ENCODE measurements at regions not wholly inside any gene's neighbourhood (a gene's known extent, or its start where the extent isn't known, plus 50 kb on each side); places are given as distances from the start of the nearest gene placed in this dataset.

DNA sequence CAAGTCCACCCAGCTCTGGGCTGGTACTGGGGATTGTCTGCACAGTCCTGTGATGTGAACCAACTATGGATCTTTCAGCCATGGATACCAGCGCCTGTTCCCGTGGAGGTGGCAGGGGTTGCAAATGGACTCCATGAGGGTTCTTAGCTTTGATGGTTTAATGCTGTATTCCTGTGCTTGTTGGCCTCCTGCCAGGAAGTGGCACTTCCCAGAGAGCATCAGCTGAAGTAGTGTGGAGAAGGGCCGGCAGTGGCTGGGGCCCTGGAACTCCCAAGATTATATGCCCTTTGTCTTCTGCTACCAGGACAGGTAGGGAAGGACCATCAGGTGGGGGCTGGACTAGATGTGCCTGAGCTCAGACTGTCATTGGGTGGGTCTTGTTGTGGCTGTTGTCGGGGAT is 1104.8 kb upstream of the COX7C start:
- TF ChIP-seq, protein P1, sequence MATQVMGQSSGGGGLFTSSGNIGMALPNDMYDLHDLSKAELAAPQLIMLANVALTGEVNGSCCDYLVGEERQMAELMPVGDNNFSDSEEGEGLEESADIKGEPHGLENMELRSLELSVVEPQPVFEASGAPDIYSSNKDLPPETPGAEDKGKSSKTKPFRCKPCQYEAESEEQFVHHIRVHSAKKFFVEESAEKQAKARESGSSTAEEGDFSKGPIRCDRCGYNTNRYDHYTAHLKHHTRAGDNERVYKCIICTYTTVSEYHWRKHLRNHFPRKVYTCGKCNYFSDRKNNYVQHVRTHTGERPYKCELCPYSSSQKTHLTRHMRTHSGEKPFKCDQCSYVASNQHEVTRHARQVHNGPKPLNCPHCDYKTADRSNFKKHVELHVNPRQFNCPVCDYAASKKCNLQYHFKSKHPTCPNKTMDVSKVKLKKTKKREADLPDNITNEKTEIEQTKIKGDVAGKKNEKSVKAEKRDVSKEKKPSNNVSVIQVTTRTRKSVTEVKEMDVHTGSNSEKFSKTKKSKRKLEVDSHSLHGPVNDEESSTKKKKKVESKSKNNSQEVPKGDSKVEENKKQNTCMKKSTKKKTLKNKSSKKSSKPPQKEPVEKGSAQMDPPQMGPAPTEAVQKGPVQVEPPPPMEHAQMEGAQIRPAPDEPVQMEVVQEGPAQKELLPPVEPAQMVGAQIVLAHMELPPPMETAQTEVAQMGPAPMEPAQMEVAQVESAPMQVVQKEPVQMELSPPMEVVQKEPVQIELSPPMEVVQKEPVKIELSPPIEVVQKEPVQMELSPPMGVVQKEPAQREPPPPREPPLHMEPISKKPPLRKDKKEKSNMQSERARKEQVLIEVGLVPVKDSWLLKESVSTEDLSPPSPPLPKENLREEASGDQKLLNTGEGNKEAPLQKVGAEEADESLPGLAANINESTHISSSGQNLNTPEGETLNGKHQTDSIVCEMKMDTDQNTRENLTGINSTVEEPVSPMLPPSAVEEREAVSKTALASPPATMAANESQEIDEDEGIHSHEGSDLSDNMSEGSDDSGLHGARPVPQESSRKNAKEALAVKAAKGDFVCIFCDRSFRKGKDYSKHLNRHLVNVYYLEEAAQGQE (IDR thresholded peaks at IDR 0.05; ENCODE audit: borderline replicate concordance): no peak
- no peak for TF ChIP-seq TAF1 (IDR thresholded peaks at IDR 0.05; ENCODE audit: low read depth)
- TF ChIP-seq POLR2AphosphoS5 (IDR thresholded peaks at IDR 0.05): no peak
- TF ChIP-seq EZH2 (IDR thresholded peaks at IDR 0.05; ENCODE audit: borderline replicate concordance, insufficient read depth, low read length, poor library complexity, severe bottlenecking): no peak
- no peak for TF ChIP-seq RAD21 (conservative IDR thresholded peaks at IDR 0.05)
- TF ChIP-seq EP300 (conservative IDR thresholded peaks at IDR 0.05; ENCODE audit: poor library complexity, severe bottlenecking): no peak
- no peak for TF ChIP-seq SMC3 (conservative IDR thresholded peaks at IDR 0.05; ENCODE audit: poor library complexity)
- TF ChIP-seq MXI1 (conservative IDR thresholded peaks at IDR 0.05; ENCODE audit: poor library complexity, severe bottlenecking): no peak
- no peak for TF ChIP-seq CTCF (IDR thresholded peaks at IDR 0.05; ENCODE audit: poor library complexity, severe bottlenecking)
- Histone ChIP-seq H3K9ac (ENCODE audit: low read length) (no peak overlapping the region), H3K27ac (ENCODE audit: low read length) (no peak overlapping the region), H3K79me2 (replicated peaks; ENCODE audit: insufficient read depth, low read length) (no peaks in the 10 kb centered on the region), H3K36me3 (ENCODE audit: insufficient read depth, low read length) (no peaks in the 10 kb centered on the region), H3K9me2 (ENCODE audit: insufficient read depth, low read length) (no peaks in the 10 kb centered on the region), H4K20me1 (ENCODE audit: insufficient read depth) (no peaks in the 10 kb centered on the region), H3K4me2 (ENCODE audit: low read length) (no peak overlapping the region), H3F3A (ENCODE audit: insufficient read depth, low read length, poor library complexity, severe bottlenecking) (no peaks in the 10 kb centered on the region), H3K27me3 (ENCODE audit: insufficient read depth, low read depth, low read length) (no peaks in the 10 kb centered on the region), H2AFZ (ENCODE audit: low read depth, low read length) (no peak overlapping the region), H3K4me3 (ENCODE audit: low read length) (no peak overlapping the region), H3K9me3 (ENCODE audit: low read length) (no peaks in the 10 kb centered on the region)

- no peaks in the 10 kb centered on the region for H3K9me3 ChIP-seq (ENCODE audit: low read length)
- H3K9ac ChIP-seq (ENCODE audit: low read length): no peak overlapping the region
- H3K4me2 ChIP-seq (ENCODE audit: low read length): no peak overlapping the region
- no peak overlapping the region for H2AFZ ChIP-seq (ENCODE audit: low read depth, low read length)
- H3K79me2 ChIP-seq (replicated peaks; ENCODE audit: insufficient read depth, low read length): no peaks in the 10 kb centered on the region
- no peaks in the 10 kb centered on the region for H3K27me3 ChIP-seq (ENCODE audit: insufficient read depth, low read depth, low read length)
- no peaks in the 10 kb centered on the region for H3K36me3 ChIP-seq (ENCODE audit: insufficient read depth, low read length)
- TF ChIP-seq POLR2AphosphoS5 (IDR thresholded peaks at IDR 0.05): no peak
- no peak for TF ChIP-seq CTCF (IDR thresholded peaks at IDR 0.05; ENCODE audit: poor library complexity, severe bottlenecking)
- TF ChIP-seq, protein P1 (IDR thresholded peaks at IDR 0.05; ENCODE audit: borderline replicate concordance): no peak
- no peak for TF ChIP-seq SMC3 (conservative IDR thresholded peaks at IDR 0.05; ENCODE audit: poor library complexity)
- TF ChIP-seq RAD21 (conservative IDR thresholded peaks at IDR 0.05): no peak
- TF ChIP-seq TAF1 (IDR thresholded peaks at IDR 0.05; ENCODE audit: low read depth): no peak
- TF ChIP-seq EZH2 (IDR thresholded peaks at IDR 0.05; ENCODE audit: borderline replicate concordance, insufficient read depth, low read length, poor library complexity, severe bottlenecking): no peak
- no peak for TF ChIP-seq EP300 (conservative IDR thresholded peaks at IDR 0.05; ENCODE audit: poor library complexity, severe bottlenecking)
- TF ChIP-seq MXI1 (conservative IDR thresholded peaks at IDR 0.05; ENCODE audit: poor library complexity, severe bottlenecking): no peak
- H3K9me2 ChIP-seq (ENCODE audit: insufficient read depth, low read length): no peaks in the 10 kb centered on the region
- no peaks in the 10 kb centered on the region for H4K20me1 ChIP-seq (ENCODE audit: insufficient read depth)
- no peaks in the 10 kb centered on the region for H3F3A ChIP-seq (ENCODE audit: insufficient read depth, low read length, poor library complexity, severe bottlenecking)
- H3K27ac ChIP-seq (ENCODE audit: low read length): no peak overlapping the region
- no peak overlapping the region for H3K4me3 ChIP-seq (ENCODE audit: low read length)
These were observed 1102.2 kb upstream of the COX7C start for GRCh38 chr5:85515588-85515987.

Measured in neural cell (in vitro differentiated cells).